DND-41 (cell line): ENCODE measurements at regions not wholly inside any gene's neighbourhood (a gene's known extent, or its start where the extent isn't known, plus 50 kb on each side); places are given as distances from the start of the nearest gene placed in this dataset.

Experiments used
- CTCF ChIP-seq: IDR thresholded peaks from 2 replicates; pipeline ENCODE4 v1.5.1; 2012; ENCODE audit warnings: borderline replicate concordance, low read length, moderate library complexity, mild to moderate bottlenecking; ENCODE audit not compliant: poor library complexity, severe bottlenecking; ENCODE audit errors: extremely low read depth
- EZH2 ChIP-seq: IDR thresholded peaks from 3 replicates; pipeline ENCODE4 v1.6.1; 2012; ENCODE audit warnings: borderline replicate concordance, low read depth, mild to moderate bottlenecking, moderate library complexity, low read length, inconsistent platforms; ENCODE audit not compliant: severe bottlenecking

GRCh38 chr5:98663521-98663920 is 109.9 kb upstream of the RGMB start:
- TF ChIP-seq CTCF: no peak
- TF ChIP-seq EZH2: no peak
